K562 (cell line): ENCODE measurements at regions not wholly inside any gene's neighbourhood (a gene's known extent, or its start where the extent isn't known, plus 50 kb on each side); places are given as distances from the start of the nearest gene placed in this dataset.

ENCODE experiments used
- DPF2 ChIP-seq: fragments of 450-650 bp; IDR thresholded peaks from 2 replicates; pipeline ENCODE4 v1.6.1; 2016
- NR2C1 ChIP-seq, 2 experiments: fragments of 450-650 bp; IDR thresholded peaks; 2 replicates each; pipeline ENCODE4 v1.6.1; 2017; ENCODE audit warnings: mild to moderate bottlenecking in 2 of 2, antibody characterized with exemption in 1 of 2, inconsistent platforms in 1 of 2, missing compliant biosample characterization in 1 of 2, missing genetic modification characterization in 1 of 2
- POLR2A ChIP-seq: fragments of 450-650 bp; conservative IDR thresholded peaks from 2 replicates; pipeline ENCODE4 v1.6.1; 2016
- SP1 ChIP-seq: sonication (generic); formaldehyde crosslinking; IDR thresholded peaks from 2 replicates; pipeline ENCODE4 v1.8.1; 2022; ENCODE audit warnings: mild to moderate bottlenecking, missing genetic modification reagents
- TEAD4 ChIP-seq, 2 experiments: sonication (generic) in 1 of 2; formaldehyde crosslinking in 1 of 2; IDR thresholded peaks; 2 replicates each; pipeline versions ENCODE4 v1.6.1 to v1.8.0; 2012 to 2022; ENCODE audit warnings: borderline replicate concordance in 1 of 2, inconsistent platforms in 1 of 2, low read length in 1 of 2, mild to moderate bottlenecking in 1 of 2, missing genetic modification reagents in 1 of 2
- ZNF23 ChIP-seq: fragments of 250-450 bp; sonication (Bioruptor Pico); IDR thresholded peaks from 2 replicates; pipeline ENCODE4 v1.4.0; 2020; ENCODE audit warnings: mild to moderate bottlenecking
- TF ChIP-seq, protein P1 (sequence below): IDR thresholded peaks from 2 replicates; pipeline ENCODE4 v1.6.1; 2016; ENCODE audit warnings: missing genetic modification characterization, missing compliant biosample characterization

DNA sequence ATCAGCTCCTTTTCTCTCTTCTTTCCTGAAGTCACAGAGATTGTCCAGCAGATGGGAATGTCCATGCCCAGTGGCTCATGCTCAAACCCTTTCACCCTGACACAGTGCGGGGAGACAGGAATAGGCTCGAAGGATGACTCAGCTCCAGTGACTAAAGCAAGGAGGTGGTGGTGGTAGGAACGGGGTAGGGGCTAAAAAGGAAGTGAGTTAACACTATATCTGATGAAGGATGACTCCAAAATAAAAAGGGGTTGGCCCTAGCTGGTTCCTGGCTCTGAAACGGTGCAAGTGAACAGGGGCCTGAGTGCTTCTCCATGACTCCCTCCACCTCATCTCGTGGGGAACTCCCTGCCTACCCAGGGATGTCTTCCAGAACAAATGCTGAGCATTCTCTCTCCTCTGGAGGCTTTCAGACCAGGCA is 167.4 kb upstream of the LPP start:
- no peak for TF ChIP-seq ZNF23 (CRISPR knock-in tag)
- TF ChIP-seq DPF2: peak; percentile 57
- TF ChIP-seq TEAD4 (IDR thresholded peaks at IDR 0.05; ENCODE audit: low read length): no peak
- no peak for TF ChIP-seq TEAD4 (CRISPR knock-in tag; IDR thresholded peaks at IDR 0.05; ENCODE audit: borderline replicate concordance)
- TF ChIP-seq, protein P1, sequence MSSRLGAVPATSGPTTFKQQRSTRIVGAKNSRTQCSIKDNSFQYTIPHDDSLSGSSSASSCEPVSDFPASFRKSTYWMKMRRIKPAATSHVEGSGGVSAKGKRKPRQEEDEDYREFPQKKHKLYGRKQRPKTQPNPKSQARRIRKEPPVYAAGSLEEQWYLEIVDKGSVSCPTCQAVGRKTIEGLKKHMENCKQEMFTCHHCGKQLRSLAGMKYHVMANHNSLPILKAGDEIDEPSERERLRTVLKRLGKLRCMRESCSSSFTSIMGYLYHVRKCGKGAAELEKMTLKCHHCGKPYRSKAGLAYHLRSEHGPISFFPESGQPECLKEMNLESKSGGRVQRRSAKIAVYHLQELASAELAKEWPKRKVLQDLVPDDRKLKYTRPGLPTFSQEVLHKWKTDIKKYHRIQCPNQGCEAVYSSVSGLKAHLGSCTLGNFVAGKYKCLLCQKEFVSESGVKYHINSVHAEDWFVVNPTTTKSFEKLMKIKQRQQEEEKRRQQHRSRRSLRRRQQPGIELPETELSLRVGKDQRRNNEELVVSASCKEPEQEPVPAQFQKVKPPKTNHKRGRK (tag): no peak
- TF ChIP-seq SP1 (CRISPR knock-in tag): no peak
- TF ChIP-seq NR2C1 (IDR thresholded peaks at IDR 0.05): no peak
- no peak for TF ChIP-seq NR2C1 (tag; IDR thresholded peaks at IDR 0.05)
- TF ChIP-seq POLR2A: no peak
